ENCODE measurements at regions not wholly inside any gene's neighbourhood (a gene's known extent, or its start where the extent isn't known, plus 50 kb on each side); places are given as distances from the start of the nearest gene placed in this dataset.

DNA sequence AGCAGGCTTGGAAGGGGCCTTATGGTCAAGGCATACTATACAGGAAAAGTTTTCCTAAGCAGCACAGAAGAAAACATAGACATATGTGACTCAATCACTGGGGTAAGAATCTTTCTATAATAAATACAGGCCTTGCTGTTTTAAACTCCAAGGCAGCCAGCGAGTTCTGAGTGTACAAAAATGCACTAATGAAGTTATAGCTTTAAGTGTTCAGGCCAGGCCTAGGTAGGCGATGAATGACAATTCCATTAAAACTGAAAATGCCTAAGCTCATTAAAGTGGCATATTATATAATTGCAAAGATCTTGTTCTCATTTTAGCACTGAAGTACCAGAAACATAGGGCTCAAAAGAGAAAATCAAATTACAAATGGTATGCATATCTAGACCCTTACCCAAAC is 716.4 kb upstream of the HS3ST1 start:
- TF ChIP-seq, protein P1, sequence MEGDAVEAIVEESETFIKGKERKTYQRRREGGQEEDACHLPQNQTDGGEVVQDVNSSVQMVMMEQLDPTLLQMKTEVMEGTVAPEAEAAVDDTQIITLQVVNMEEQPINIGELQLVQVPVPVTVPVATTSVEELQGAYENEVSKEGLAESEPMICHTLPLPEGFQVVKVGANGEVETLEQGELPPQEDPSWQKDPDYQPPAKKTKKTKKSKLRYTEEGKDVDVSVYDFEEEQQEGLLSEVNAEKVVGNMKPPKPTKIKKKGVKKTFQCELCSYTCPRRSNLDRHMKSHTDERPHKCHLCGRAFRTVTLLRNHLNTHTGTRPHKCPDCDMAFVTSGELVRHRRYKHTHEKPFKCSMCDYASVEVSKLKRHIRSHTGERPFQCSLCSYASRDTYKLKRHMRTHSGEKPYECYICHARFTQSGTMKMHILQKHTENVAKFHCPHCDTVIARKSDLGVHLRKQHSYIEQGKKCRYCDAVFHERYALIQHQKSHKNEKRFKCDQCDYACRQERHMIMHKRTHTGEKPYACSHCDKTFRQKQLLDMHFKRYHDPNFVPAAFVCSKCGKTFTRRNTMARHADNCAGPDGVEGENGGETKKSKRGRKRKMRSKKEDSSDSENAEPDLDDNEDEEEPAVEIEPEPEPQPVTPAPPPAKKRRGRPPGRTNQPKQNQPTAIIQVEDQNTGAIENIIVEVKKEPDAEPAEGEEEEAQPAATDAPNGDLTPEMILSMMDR (IDR thresholded peaks at IDR 0.05) = no peak
- DNase-seq (ENCODE audit: low spot score) = no peak
- Histone ChIP-seq H3K4me3 (no peak overlapping the region), H3K27ac (no peak overlapping the region)

DNA sequence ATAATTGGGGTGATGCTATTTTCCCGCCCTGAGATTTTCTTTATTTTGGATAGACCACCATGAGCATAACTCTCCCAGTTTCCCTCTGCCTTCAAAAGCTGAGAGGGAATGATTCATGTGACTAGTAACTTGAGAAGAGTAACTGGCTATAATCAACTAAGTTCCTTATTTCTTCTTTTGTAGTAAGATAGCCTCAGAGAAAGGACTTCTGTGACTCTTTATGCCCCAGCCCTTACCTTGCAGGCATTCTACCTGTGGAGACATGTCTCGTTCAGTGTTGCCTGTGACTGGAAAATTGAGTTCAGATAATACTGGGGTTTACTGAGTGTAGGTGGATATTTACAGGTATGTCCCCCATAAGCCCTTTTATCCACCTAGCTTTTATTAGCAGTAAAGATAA is 715.4 kb upstream of the HS3ST1 start:
- no peak for DNase-seq (ENCODE audit: low spot score)
- TF ChIP-seq, protein P1 (IDR thresholded peaks at IDR 0.05) = no peak
- H3K4me3 ChIP-seq = no peak overlapping the region
- H3K27ac ChIP-seq = no peak overlapping the region

DNA sequence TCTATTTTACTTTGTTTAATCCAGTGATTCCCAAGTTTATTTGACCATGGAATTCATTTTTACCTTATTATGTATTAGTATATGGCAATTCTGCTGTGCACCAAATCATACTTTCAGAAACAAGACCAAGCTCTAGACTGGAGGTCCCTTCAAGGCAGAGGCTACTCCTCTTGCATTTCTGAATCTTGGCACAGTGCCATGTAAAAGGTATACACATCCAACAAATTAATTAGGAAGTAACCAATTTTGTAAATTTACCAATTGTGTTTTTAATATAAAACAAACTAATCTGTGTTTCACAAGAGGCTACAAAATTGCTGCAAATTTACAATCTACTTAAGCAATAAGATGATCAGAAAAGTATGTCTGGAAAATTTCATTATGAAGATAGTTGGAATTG is 712.2 kb upstream of the HS3ST1 start:
- no peak for DNase-seq (ENCODE audit: low spot score)
- TF ChIP-seq, protein P1 (IDR thresholded peaks at IDR 0.05) = no peak
- Histone ChIP-seq H3K27ac (no peak overlapping the region), H3K4me3 (no peak overlapping the region)

DNA sequence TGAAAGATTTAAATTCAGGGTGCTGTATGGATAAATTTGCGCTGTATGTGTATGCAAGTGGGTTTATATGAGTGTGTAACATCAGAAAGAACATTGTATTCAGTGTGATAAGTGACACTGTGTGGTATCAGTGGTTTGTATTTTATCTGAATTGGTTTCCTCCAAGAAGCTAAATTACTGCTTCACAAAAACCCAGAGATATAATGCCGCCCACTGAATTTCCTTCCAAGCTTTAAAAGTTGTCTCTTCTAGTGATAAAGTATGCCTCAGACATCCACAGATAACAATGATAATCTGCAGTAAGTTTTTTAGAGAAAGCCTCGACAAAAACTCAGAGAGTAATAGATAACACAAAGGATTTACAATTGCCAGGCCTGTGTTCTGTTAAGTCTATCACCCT is 710.6 kb upstream of the HS3ST1 start:
- no peak overlapping the region for H3K27ac ChIP-seq
- TF ChIP-seq, protein P1 (IDR thresholded peaks at IDR 0.05) = no peak
- no peak overlapping the region for H3K4me3 ChIP-seq
- DNase-seq (ENCODE audit: low spot score) = no peak

DNA sequence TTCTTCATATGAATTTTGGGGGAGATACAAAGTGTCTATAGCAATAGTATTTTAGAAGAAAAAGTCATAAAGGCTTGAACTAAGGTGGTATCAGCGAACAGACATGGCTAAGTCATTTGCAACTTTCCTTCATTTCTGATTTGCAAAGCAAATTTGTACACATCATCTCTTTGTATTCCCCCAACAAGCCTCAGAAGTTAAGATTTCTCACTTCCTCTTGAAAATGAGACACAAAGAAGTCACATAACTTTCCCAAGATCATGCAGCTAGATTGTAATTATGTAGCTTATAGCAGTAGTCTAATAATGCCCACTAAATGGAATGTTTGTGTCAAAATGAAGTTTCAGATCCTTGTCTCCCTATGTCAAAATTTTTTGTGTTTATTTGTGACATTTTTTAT is 709.8 kb upstream of the HS3ST1 start:
- DNase-seq (ENCODE audit: low spot score) = no peak
- Histone ChIP-seq H3K4me3 (no peak overlapping the region), H3K27ac (no peak overlapping the region)
- TF ChIP-seq, protein P1 (IDR thresholded peaks at IDR 0.05) = no peak

DNA sequence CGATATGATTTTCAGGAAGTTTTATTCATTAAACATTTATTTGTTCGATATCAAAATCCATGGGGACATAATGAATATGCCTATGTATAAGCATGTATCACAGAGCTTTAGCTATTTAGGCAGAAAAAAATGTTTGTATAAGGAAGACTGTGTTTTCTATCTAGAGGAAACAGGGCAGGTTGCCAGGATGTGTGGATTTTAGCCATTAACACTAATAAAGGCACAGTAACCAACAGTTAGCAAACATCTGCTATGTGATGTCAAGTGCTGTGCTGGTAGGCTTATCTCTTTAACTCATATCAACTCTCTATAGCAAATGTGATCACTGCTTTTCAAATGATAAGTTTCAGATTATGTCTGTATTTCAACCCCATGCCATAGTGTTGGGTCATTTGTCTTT is 708.9 kb upstream of the HS3ST1 start:
- Histone ChIP-seq H3K4me3 (no peak overlapping the region), H3K27ac (no peak overlapping the region)
- TF ChIP-seq, protein P1 (IDR thresholded peaks at IDR 0.05) = no peak
- DNase-seq (ENCODE audit: low spot score) = no peak

- TF ChIP-seq, protein P1 (IDR thresholded peaks at IDR 0.05) = no peak
- H3K4me3 ChIP-seq = no peak overlapping the region
- DNase-seq (ENCODE audit: low spot score) = no peak
- no peak overlapping the region for H3K27ac ChIP-seq
These were observed 697.8 kb upstream of the HS3ST1 start for GRCh38 chr4:12126474-12126873.
